ENCODE measurements at regions not wholly inside any gene's neighbourhood (a gene's known extent, or its start where the extent isn't known, plus 50 kb on each side); places are given as distances from the start of the nearest gene placed in this dataset.

DNA sequence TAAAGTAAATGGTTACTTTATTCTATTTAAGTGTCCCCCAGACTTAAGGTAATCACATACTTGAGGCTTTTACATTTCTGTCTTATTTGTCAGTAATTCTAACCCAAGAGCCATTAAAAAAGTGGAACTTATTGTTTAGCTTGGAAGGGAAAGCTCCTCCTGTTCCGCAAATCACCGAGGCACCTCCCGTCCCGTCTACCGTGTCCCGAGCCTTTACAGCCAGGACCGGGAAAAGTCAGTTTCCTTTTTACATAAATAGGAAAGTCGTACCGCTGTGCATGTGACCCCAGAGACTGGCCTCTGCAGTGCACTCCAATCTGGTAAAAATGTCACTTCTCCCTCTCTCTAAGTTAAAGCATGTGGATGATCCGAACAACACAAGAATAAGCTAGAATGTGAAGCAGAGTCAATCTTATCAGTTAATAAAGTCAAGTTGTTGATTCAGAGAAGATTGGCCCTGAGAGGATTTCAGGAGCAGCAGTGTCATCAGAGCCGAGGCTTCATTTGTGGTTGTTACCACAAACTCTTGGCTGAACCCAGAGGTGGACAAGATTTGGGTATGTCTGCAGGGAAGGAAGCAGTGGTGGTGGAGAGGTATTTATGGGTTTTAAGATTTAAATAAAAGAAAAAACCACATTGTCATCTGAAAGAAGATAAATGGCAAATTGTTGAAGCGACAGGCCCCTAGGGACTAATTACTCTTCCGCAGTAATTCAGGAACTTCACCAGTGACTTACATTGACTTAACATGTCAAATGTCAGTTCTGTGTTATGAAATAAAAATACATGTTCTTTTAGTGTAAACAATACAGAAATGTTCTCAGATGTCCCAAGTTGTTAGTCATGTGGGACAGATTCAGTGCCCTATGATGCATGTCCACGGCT lies 316.6 kb upstream of the ZNF32 start:
- peak; percentile 50 for DNase-seq
- Histone ChIP-seq H3K27ac (peak overlapping the region in 1 of 8 donors; percentile 5), H3K4me3 (no peak overlapping the region), H3K36me3 (no peaks in the 10 kb centered on the region), H3K9me3 (no peaks in the 10 kb centered on the region), H3K27me3 (replicated peaks in 1 of 7) (peaks cover 0 to 19% (median 0%) of the 10 kb centered on the region in 7 donors), H3K4me1 (peaks cover 0 to 17% (median 8%) of the 10 kb centered on the region in 6 donors)
- intact Hi-C loops (cut with DNase I; ENCODE audit: low total_unique reads): no loop called here
- TF ChIP-seq POLR2AphosphoS5 (IDR thresholded peaks at IDR 0.05): no peak
- TF ChIP-seq, protein P1, sequence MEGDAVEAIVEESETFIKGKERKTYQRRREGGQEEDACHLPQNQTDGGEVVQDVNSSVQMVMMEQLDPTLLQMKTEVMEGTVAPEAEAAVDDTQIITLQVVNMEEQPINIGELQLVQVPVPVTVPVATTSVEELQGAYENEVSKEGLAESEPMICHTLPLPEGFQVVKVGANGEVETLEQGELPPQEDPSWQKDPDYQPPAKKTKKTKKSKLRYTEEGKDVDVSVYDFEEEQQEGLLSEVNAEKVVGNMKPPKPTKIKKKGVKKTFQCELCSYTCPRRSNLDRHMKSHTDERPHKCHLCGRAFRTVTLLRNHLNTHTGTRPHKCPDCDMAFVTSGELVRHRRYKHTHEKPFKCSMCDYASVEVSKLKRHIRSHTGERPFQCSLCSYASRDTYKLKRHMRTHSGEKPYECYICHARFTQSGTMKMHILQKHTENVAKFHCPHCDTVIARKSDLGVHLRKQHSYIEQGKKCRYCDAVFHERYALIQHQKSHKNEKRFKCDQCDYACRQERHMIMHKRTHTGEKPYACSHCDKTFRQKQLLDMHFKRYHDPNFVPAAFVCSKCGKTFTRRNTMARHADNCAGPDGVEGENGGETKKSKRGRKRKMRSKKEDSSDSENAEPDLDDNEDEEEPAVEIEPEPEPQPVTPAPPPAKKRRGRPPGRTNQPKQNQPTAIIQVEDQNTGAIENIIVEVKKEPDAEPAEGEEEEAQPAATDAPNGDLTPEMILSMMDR (IDR thresholded peaks at IDR 0.05 in 8 of 11, conservative IDR thresholded peaks at IDR 0.05 in 3 of 11): no peak
- TF ChIP-seq POLR2A (IDR thresholded peaks at IDR 0.05): no peak
- 13 to 23% (median 18%) methylated on average over 14 of the region's 14 CpGs for WGBS, 5 donors

DNA sequence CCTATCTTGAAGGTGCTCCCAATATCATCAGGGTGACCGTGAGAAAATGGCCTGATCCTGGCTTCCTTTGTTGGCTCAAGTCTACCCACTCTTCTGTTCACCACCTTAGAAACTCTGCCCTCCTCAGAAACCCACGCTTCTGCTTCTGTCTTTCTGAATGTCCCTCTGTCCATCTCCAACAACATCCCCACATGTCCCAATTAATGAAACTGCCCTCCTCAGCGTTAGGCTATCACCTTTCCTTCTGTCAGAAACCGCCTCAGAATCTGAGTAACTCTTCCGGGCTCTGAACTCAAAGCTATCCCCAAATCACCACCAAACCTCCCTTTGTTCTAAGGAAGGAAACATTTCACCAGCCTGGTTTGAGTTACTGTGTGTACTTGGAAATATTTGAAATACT lies 315.8 kb upstream of the ZNF32 start:
- no peak for DNase-seq
- no peak for TF ChIP-seq POLR2AphosphoS5 (IDR thresholded peaks at IDR 0.05)
- no peak for TF ChIP-seq POLR2A (IDR thresholded peaks at IDR 0.05)
- TF ChIP-seq, protein P1 (IDR thresholded peaks at IDR 0.05 in 8 of 11, conservative IDR thresholded peaks at IDR 0.05 in 3 of 11): no peak
- H3K27me3 ChIP-seq (replicated peaks in 1 of 7): peaks cover 0 to 11% (median 0%) of the 10 kb centered on the region in 7 donors
- H3K36me3 ChIP-seq: no peaks in the 10 kb centered on the region
- H3K9me3 ChIP-seq: no peaks in the 10 kb centered on the region
- peaks cover 0 to 17% (median 8%) of the 10 kb centered on the region in 6 donors for H3K4me1 ChIP-seq
- 68 to 90% (median 69%) methylated on average over 5 of the region's 5 CpGs for WGBS, 5 donors
- peak overlapping the region in 1 of 8 donors; percentile 5 for H3K27ac ChIP-seq
- no peak overlapping the region for H3K4me3 ChIP-seq
- intact Hi-C loops (cut with DNase I; ENCODE audit: low total_unique reads): no loop called here

DNA sequence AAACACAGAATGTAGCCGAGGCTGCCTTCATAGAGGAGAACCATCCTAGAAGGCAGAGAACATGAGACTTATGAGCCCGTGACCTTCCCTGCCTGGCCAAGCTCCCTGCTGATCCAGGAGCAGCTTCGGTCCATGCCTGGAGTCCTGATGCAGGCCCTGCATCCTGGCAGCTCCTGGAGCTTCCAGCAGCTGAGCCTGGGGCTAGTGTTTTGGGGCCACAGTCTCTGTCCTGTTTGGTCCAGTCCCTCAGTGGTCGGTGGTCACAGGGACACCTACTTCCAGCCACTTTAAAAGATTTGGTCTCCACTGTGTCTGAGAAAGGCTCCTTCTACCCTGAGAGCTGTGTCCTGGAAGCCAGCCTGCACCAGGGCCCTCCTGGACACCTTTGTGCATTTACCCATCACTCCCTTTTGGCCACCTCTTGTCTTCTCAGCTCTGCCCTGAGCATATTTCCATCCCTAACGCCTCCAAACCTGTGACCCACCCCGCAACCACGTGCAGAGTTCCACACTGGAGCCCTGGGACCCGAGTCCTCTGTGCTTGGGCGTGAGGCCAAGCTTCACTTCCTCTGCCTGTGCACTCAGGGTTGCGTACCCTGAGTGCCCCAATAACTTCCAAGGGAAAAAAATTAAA lies 315.2 kb upstream of the ZNF32 start:
- Histone ChIP-seq H3K36me3 (no peaks in the 10 kb centered on the region), H3K4me3 (no peak overlapping the region), H3K4me1 (peaks cover 0 to 17% (median 8%) of the 10 kb centered on the region in 6 donors), H3K27me3 (replicated peaks in 1 of 7) (peaks cover 0 to 10% (median 0%) of the 10 kb centered on the region in 7 donors), H3K9me3 (no peaks in the 10 kb centered on the region), H3K27ac (no peak overlapping the region)
- DNase-seq: peak; percentile 52
- TF ChIP-seq POLR2AphosphoS5 (IDR thresholded peaks at IDR 0.05): no peak
- TF ChIP-seq, protein P1 (IDR thresholded peaks at IDR 0.05 in 8 of 11, conservative IDR thresholded peaks at IDR 0.05 in 3 of 11): no peak
- no peak for TF ChIP-seq POLR2A (IDR thresholded peaks at IDR 0.05)
- intact Hi-C loops (cut with DNase I; ENCODE audit: low total_unique reads): no loop called here
- 51 to 60% (median 55%) methylated on average over 9 to 10 of the region's 10 CpGs for WGBS, 5 donors

DNA sequence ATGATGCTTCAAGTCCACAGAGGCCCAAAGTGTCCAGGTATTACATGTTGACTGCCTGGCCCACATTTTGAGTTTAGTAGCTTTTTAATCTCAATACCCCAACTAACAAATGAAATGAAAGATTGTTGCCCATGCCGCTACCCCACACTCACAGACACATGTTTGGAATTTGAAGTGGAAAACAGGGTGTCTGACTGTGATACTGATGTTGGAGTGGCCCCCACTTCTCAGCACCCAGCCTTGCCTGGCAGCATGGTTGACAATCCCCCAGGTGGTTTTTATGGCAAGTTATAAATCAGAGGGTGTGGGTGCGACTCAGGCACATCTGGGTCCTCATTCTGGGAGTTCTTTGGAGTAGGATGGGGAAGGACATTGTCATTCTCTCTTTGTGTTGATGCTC lies 314.7 kb upstream of the ZNF32 start:
- Histone ChIP-seq H3K27me3 (replicated peaks in 1 of 7) (peaks cover 0 to 10% (median 0%) of the 10 kb centered on the region in 7 donors), H3K9me3 (no peaks in the 10 kb centered on the region), H3K4me1 (peaks cover 0 to 17% (median 8%) of the 10 kb centered on the region in 6 donors), H3K27ac (no peak overlapping the region), H3K4me3 (no peak overlapping the region), H3K36me3 (no peaks in the 10 kb centered on the region)
- 80 to 96% (median 88%) methylated on average over 2 of the region's 2 CpGs for WGBS, 5 donors
- intact Hi-C loops (cut with DNase I; ENCODE audit: low total_unique reads): no loop called here
- DNase-seq: peak; percentile 16
- TF ChIP-seq, protein P1 (IDR thresholded peaks at IDR 0.05 in 8 of 11, conservative IDR thresholded peaks at IDR 0.05 in 3 of 11): no peak
- TF ChIP-seq POLR2AphosphoS5 (IDR thresholded peaks at IDR 0.05): no peak
